Activated naive CD4-positive, alpha-beta T cell treated with anti-CD3 and anti-CD28 coated beads for 36 hours (primary cell): ENCODE measurements at regions not wholly inside any gene's neighbourhood (a gene's known extent, or its start where the extent isn't known, plus 50 kb on each side); places are given as distances from the start of the nearest gene placed in this dataset.
"Not testable (repeated sequence)": the region's sequence is repeated elsewhere in the genome, so short reads cannot be mapped to it uniquely, and the experiment has no call there.

ENCODE experiments used
- CTCF ChIA-PET: fragments of 350-600 bp; sonication (Branson Sonifier 250); formaldehyde crosslinking; loops from one replicate; lab custom pipeline; 2021; ENCODE audit warnings: antibody characterized with exemption; lab: Charles Lee
- DNase-seq: peaks from one replicate; pipeline ENCODE4 v3.0.0-alpha.2; 2020
- H3K27ac Mint-ChIP-seq: one replicate; pipeline ENCODE4 v1.8.0; 2021; ENCODE audit warnings: mild to moderate bottlenecking, mixed read lengths
- H3K27me3 Mint-ChIP-seq: one replicate; pipeline ENCODE4 v1.8.0; 2021; ENCODE audit warnings: low read depth, mixed read lengths
- H3K36me3 Mint-ChIP-seq: one replicate; pipeline ENCODE4 v1.8.0; 2021; ENCODE audit warnings: low read depth, mixed read lengths
- H3K4me1 Mint-ChIP-seq: one replicate; pipeline ENCODE4 v1.8.0; 2021; ENCODE audit warnings: low read depth, mixed read lengths
- H3K4me3 Mint-ChIP-seq: one replicate; pipeline ENCODE4 v1.8.0; 2021; ENCODE audit warnings: mild to moderate bottlenecking, moderate library complexity, mixed read lengths
- H3K9me3 Mint-ChIP-seq: one replicate; pipeline ENCODE4 v1.8.0; 2021; ENCODE audit warnings: mixed read lengths
- intact Hi-C: fragments of 100-400 bp; cut with micrococcal nuclease; formaldehyde crosslinking; loops from one replicate; pipeline ENCODE4 v1.15.1; 2023

GRCh38 chr3:43236008-43236407 is 50.3 kb upstream of the SNRK start:
- Mint-ChIP-seq H3K27ac (no peak overlapping the region), H3K4me1 (peaks cover 24% of the 10 kb centered on the region), H3K9me3 (no peaks in the 10 kb centered on the region), H3K36me3 (no peaks in the 10 kb centered on the region), H3K27me3 (no peaks in the 10 kb centered on the region), H3K4me3 (no peak overlapping the region)
- intact Hi-C loops: loop anchor here (5.0 kb wide), 1 partner anchor 46 kb away; no protein-coding TSS in a partner anchor
- no peak for DNase-seq
- CTCF ChIA-PET: no interaction called here

- CTCF ChIA-PET: no interaction called here
- Mint-ChIP-seq H3K27ac (no peak overlapping the region), H3K4me3 (no peak overlapping the region), H3K9me3 (peaks cover 2% of the 10 kb centered on the region), H3K27me3 (no peaks in the 10 kb centered on the region), H3K4me1 (peaks cover 16% of the 10 kb centered on the region), H3K36me3 (peaks cover under 1% of the 10 kb centered on the region)
- no peak for DNase-seq
- intact Hi-C loops: no loop called here
These were observed 53.3 kb upstream of the SNRK start for GRCh38 chr3:43233062-43233461.

- Mint-ChIP-seq H3K27ac (no peak overlapping the region), H3K36me3 (peaks cover 5% of the 10 kb centered on the region), H3K9me3 (peaks cover 14% of the 10 kb centered on the region), H3K27me3 (no peaks in the 10 kb centered on the region), H3K4me1 (peaks cover 14% of the 10 kb centered on the region), H3K4me3 (no peak overlapping the region)
- CTCF ChIA-PET: interaction anchor here (0.7 to 0.9 kb wide), 2 partner anchors 25 to 269 kb away, joined by 4 read pairs; no protein-coding TSS in a partner anchor
- DNase-seq: no peak
- intact Hi-C loops: no loop called here
These were observed 54.9 kb upstream of the SNRK start for GRCh38 chr3:43231276-43232000.

- H3K27ac Mint-ChIP-seq, intact Hi-C loops, H3K4me3 Mint-ChIP-seq, H3K27me3 Mint-ChIP-seq, DNase-seq, H3K36me3 Mint-ChIP-seq, CTCF ChIA-PET: not testable (repeated sequence)
- Mint-ChIP-seq H3K4me1 (peaks cover 13% of the 10 kb centered on the region), H3K9me3 (peaks cover 16% of the 10 kb centered on the region)
These were observed 56.5 kb upstream of the SNRK start for GRCh38 chr3:43229865-43230264.

- CTCF ChIA-PET: interaction anchor here (0.7 kb wide), 1 partner anchor 70 kb away, joined by 3 read pairs; no protein-coding TSS in a partner anchor
- H3K27me3 Mint-ChIP-seq, DNase-seq, H3K36me3 Mint-ChIP-seq, H3K4me3 Mint-ChIP-seq, intact Hi-C loops, H3K27ac Mint-ChIP-seq: not testable (repeated sequence)
- H3K4me1 Mint-ChIP-seq: peaks cover 23% of the 10 kb centered on the region
- H3K9me3 Mint-ChIP-seq: peaks cover 16% of the 10 kb centered on the region
These were observed 58.7 kb upstream of the SNRK start for GRCh38 chr3:43227685-43228084.

- Mint-ChIP-seq H3K4me1 (peaks cover 47% of the 10 kb centered on the region), H3K27ac (no peak overlapping the region), H3K27me3 (no peaks in the 10 kb centered on the region), H3K9me3 (peaks cover 16% of the 10 kb centered on the region), H3K4me3 (no peak overlapping the region), H3K36me3 (peaks cover 5% of the 10 kb centered on the region)
- CTCF ChIA-PET: interaction anchor here (0.6 to 1.0 kb wide), 6 partner anchors 9 to 155 kb away, joined by 3 to 4 read pairs (median 3); no protein-coding TSS in a partner anchor
- intact Hi-C loops: loop anchor here (1.0 kb wide), 1 partner anchor 154 kb away; no protein-coding TSS in a partner anchor
- peak; percentile 32 for DNase-seq
These were observed 61.8 kb upstream of the SNRK start for GRCh38 chr3:43224405-43225073.

- DNase-seq: no peak
- Mint-ChIP-seq H3K4me3 (no peak overlapping the region), H3K9me3 (peaks cover 16% of the 10 kb centered on the region), H3K4me1 (peaks cover 49% of the 10 kb centered on the region), H3K36me3 (peaks cover 5% of the 10 kb centered on the region), H3K27me3 (no peaks in the 10 kb centered on the region), H3K27ac (no peak overlapping the region)
- CTCF ChIA-PET: interaction anchor here (0.6 to 3.2 kb wide), 12 partner anchors 8 to 903 kb away, joined by 3 to 15 read pairs (median 4); no protein-coding TSS in a partner anchor
- intact Hi-C loops: loop anchor here (1.0 to 2.0 kb wide), 4 partner anchors 61 to 279 kb away; partner anchors contain the start of gene SNRK
These were observed 62.5 kb upstream of the SNRK start for GRCh38 chr3:43223670-43224364.

GRCh38 chr3:43222590-43222989 is 63.8 kb upstream of the SNRK start:
- H3K4me1 Mint-ChIP-seq: peaks cover 59% of the 10 kb centered on the region
- DNase-seq: peak; percentile 26
- peaks cover 9% of the 10 kb centered on the region for H3K9me3 Mint-ChIP-seq
- H3K36me3 Mint-ChIP-seq: peaks cover 1% of the 10 kb centered on the region
- H3K4me3 Mint-ChIP-seq: no peak overlapping the region
- intact Hi-C loops: loop anchor here (2.0 kb wide), 2 partner anchors 60 to 64 kb away; partner anchors contain the start of gene SNRK
- H3K27me3 Mint-ChIP-seq: no peaks in the 10 kb centered on the region
- CTCF ChIA-PET: interaction anchor here (0.6 to 3.2 kb wide), 2 partner anchors 172 to 280 kb away, joined by 3 to 15 read pairs; no protein-coding TSS in a partner anchor
- H3K27ac Mint-ChIP-seq: no peak overlapping the region

- H3K4me1 Mint-ChIP-seq: peaks cover 72% of the 10 kb centered on the region
- CTCF ChIA-PET: interaction anchor here (3.2 kb wide), 1 partner anchor 282 kb away, joined by 15 read pairs; no protein-coding TSS in a partner anchor
- H3K27me3 Mint-ChIP-seq: no peaks in the 10 kb centered on the region
- no peak for DNase-seq
- intact Hi-C loops: no loop called here
- H3K9me3 Mint-ChIP-seq: peaks cover 2% of the 10 kb centered on the region
- no peak overlapping the region for H3K27ac Mint-ChIP-seq
- no peak overlapping the region for H3K4me3 Mint-ChIP-seq
- no peaks in the 10 kb centered on the region for H3K36me3 Mint-ChIP-seq
These were observed 65.3 kb upstream of the SNRK start for GRCh38 chr3:43221076-43221475.

GRCh38 chr3:43219616-43220015 is 66.7 kb upstream of the SNRK start:
- CTCF ChIA-PET: no interaction called here
- DNase-seq: no peak
- Mint-ChIP-seq H3K4me1 (peaks cover 68% of the 10 kb centered on the region), H3K27ac (no peak overlapping the region), H3K27me3 (no peaks in the 10 kb centered on the region), H3K4me3 (no peak overlapping the region), H3K9me3 (no peaks in the 10 kb centered on the region), H3K36me3 (no peaks in the 10 kb centered on the region)
- intact Hi-C loops: loop anchor here (5.0 kb wide), 1 partner anchor 418 kb away; no protein-coding TSS in a partner anchor

GRCh38 chr3:43218921-43219320 is 67.4 kb upstream of the SNRK start:
- no peaks in the 10 kb centered on the region for H3K27me3 Mint-ChIP-seq
- CTCF ChIA-PET: interaction anchor here (0.7 kb wide), 1 partner anchor 283 kb away, joined by 3 read pairs; no protein-coding TSS in a partner anchor
- peaks cover 63% of the 10 kb centered on the region for H3K4me1 Mint-ChIP-seq
- H3K9me3 Mint-ChIP-seq: no peaks in the 10 kb centered on the region
- H3K27ac Mint-ChIP-seq: no peak overlapping the region
- H3K36me3 Mint-ChIP-seq: no peaks in the 10 kb centered on the region
- intact Hi-C loops: loop anchor here (5.0 kb wide), 1 partner anchor 418 kb away; no protein-coding TSS in a partner anchor
- no peak for DNase-seq
- H3K4me3 Mint-ChIP-seq: no peak overlapping the region

GRCh38 chr3:43218156-43218555 is 68.2 kb upstream of the SNRK start:
- CTCF ChIA-PET: no interaction called here
- Mint-ChIP-seq H3K27me3 (no peaks in the 10 kb centered on the region), H3K9me3 (no peaks in the 10 kb centered on the region), H3K27ac (no peak overlapping the region), H3K4me1 (peaks cover 58% of the 10 kb centered on the region), H3K36me3 (no peaks in the 10 kb centered on the region), H3K4me3 (no peak overlapping the region)
- intact Hi-C loops: loop anchor here (5.0 kb wide), 1 partner anchor 419 kb away; no protein-coding TSS in a partner anchor
- no peak for DNase-seq
